NCI-H2107 treated with DMSO at 0.1 percent for 48 hours (cell line): ENCODE measurements at regions not wholly inside any gene's neighbourhood (a gene's known extent, or its start where the extent isn't known, plus 50 kb on each side); places are given as distances from the start of the nearest gene placed in this dataset.

ENCODE experiments used
- DNase-seq: peaks from one replicate; lab custom pipeline; 2025; ENCODE audit not compliant: unreplicated experiment; lab: John Stamatoyannopoulos, UW

- DNase-seq, result no peak
Observed at GRCh38 chr2:8306530-8307351, 375.1 kb upstream of the ID2 start.

- no peak for DNase-seq
Observed at GRCh38 chr2:8307606-8308180, 374.2 kb upstream of the ID2 start.

- DNase-seq, result no peak
Observed at GRCh38 chr2:8309131-8309530, 372.7 kb upstream of the ID2 start.

GRCh38 chr2:8310557-8311455 is 371.1 kb upstream of the ID2 start:
- DNase-seq, result no peak

GRCh38 chr2:8312221-8312620 is 369.6 kb upstream of the ID2 start:
- DNase-seq, result no peak

GRCh38 chr2:8312861-8313830 is 368.7 kb upstream of the ID2 start:
- no peak for DNase-seq

- no peak for DNase-seq
Observed at GRCh38 chr2:8314063-8314462, 367.8 kb upstream of the ID2 start.

- no peak for DNase-seq
Observed at GRCh38 chr2:8315531-8316165, 366.2 kb upstream of the ID2 start.

- no peak for DNase-seq
Observed at GRCh38 chr2:8316356-8316755, 365.5 kb upstream of the ID2 start.

- no peak for DNase-seq
Observed at GRCh38 chr2:8317418-8317817, 364.4 kb upstream of the ID2 start.

GRCh38 chr2:8319219-8319618 is 362.6 kb upstream of the ID2 start:
- no peak for DNase-seq

- DNase-seq, result no peak
Observed at GRCh38 chr2:8320311-8321066, 361.4 kb upstream of the ID2 start.

- DNase-seq, result no peak
Observed at GRCh38 chr2:8322634-8323033, 359.2 kb upstream of the ID2 start.

- DNase-seq, result peak; percentile 67
Observed at GRCh38 chr2:8324164-8324856, 357.5 kb upstream of the ID2 start.

GRCh38 chr2:8324901-8325300 is 357.0 kb upstream of the ID2 start:
- peak; percentile 53 for DNase-seq

GRCh38 chr2:8327371-8328100 is 354.3 kb upstream of the ID2 start:
- no peak for DNase-seq

- no peak for DNase-seq
Observed at GRCh38 chr2:8328217-8328616, 353.6 kb upstream of the ID2 start.
